ENCODE measurements at regions not wholly inside any gene's neighbourhood (a gene's known extent, or its start where the extent isn't known, plus 50 kb on each side); places are given as distances from the start of the nearest gene placed in this dataset.

GRCh38 chr6:97815301-97815812 is 532.3 kb upstream of the MMS22L start:
- DNase-seq (ENCODE audit: low spot score) = no peak
- TF ChIP-seq CTCF (IDR thresholded peaks at IDR 0.05; ENCODE audit: extremely low read depth, insufficient read depth, missing control alignments) = no peak
- in situ Hi-C loops (cut with MboI; ENCODE audit: low pct_unique_long_range_greater_than_20kb, low sequenced_read_pairs, unreplicated experiment) = no loop called here

- TF ChIP-seq CTCF (IDR thresholded peaks at IDR 0.05; ENCODE audit: extremely low read depth, insufficient read depth, missing control alignments) = no peak
- in situ Hi-C loops (cut with MboI; ENCODE audit: low pct_unique_long_range_greater_than_20kb, low sequenced_read_pairs, unreplicated experiment) = no loop called here
- no peak for DNase-seq (ENCODE audit: low spot score)
These were observed 533.5 kb upstream of the MMS22L start for GRCh38 chr6:97816526-97816925.

- in situ Hi-C loops (cut with MboI; ENCODE audit: low pct_unique_long_range_greater_than_20kb, low sequenced_read_pairs, unreplicated experiment) = no loop called here
- DNase-seq (ENCODE audit: low spot score) = no peak
- no peak for TF ChIP-seq CTCF (IDR thresholded peaks at IDR 0.05; ENCODE audit: extremely low read depth, insufficient read depth, missing control alignments)
These were observed 536.7 kb upstream of the MMS22L start for GRCh38 chr6:97819710-97820109.

- TF ChIP-seq CTCF (IDR thresholded peaks at IDR 0.05; ENCODE audit: extremely low read depth, insufficient read depth, missing control alignments) = no peak
- in situ Hi-C loops (cut with MboI; ENCODE audit: low pct_unique_long_range_greater_than_20kb, low sequenced_read_pairs, unreplicated experiment) = no loop called here
- no peak for DNase-seq (ENCODE audit: low spot score)
These were observed 537.4 kb upstream of the MMS22L start for GRCh38 chr6:97820400-97820799.

- in situ Hi-C loops (cut with MboI; ENCODE audit: low pct_unique_long_range_greater_than_20kb, low sequenced_read_pairs, unreplicated experiment) = no loop called here
- DNase-seq (ENCODE audit: low spot score) = no peak
- TF ChIP-seq CTCF (IDR thresholded peaks at IDR 0.05; ENCODE audit: extremely low read depth, insufficient read depth, missing control alignments) = no peak
These were observed 539.6 kb upstream of the MMS22L start for GRCh38 chr6:97822632-97823031.

- in situ Hi-C loops (cut with MboI; ENCODE audit: low pct_unique_long_range_greater_than_20kb, low sequenced_read_pairs, unreplicated experiment) = no loop called here
- DNase-seq (ENCODE audit: low spot score) = no peak
- TF ChIP-seq CTCF (IDR thresholded peaks at IDR 0.05; ENCODE audit: extremely low read depth, insufficient read depth, missing control alignments) = no peak
These were observed 558.7 kb upstream of the MMS22L start for GRCh38 chr6:97841763-97842162.

- DNase-seq (ENCODE audit: low spot score) = no peak
- in situ Hi-C loops (cut with MboI; ENCODE audit: low pct_unique_long_range_greater_than_20kb, low sequenced_read_pairs, unreplicated experiment) = no loop called here
- TF ChIP-seq CTCF (IDR thresholded peaks at IDR 0.05; ENCODE audit: extremely low read depth, insufficient read depth, missing control alignments) = no peak
These were observed 559.5 kb upstream of the MMS22L start for GRCh38 chr6:97842521-97842920.

All from GM13977 (cell line).